GM12878 (cell line): ENCODE measurements at regions not wholly inside any gene's neighbourhood (a gene's known extent, or its start where the extent isn't known, plus 50 kb on each side); places are given as distances from the start of the nearest gene placed in this dataset.

Experiments
- ATAC-seq: fragments of 200-7000 bp; cut with Tn5 transposase; 3 replicates; pipeline ENCODE4 v1.9.1; 2020; ENCODE audit warnings: mild to moderate bottlenecking, moderate library complexity
- BruUV-seq: library from RNA; stranded (reverse); fragments of 400-500 nt; replicated peaks from 2 replicates; lab custom pipeline; 2021; lab: Mats Ljungman, UMichigan
- CTCF ChIA-PET: fragments of 300-600 bp; sonication (Branson Sonifier 250); formaldehyde crosslinking; extraction: SDS; loops from one replicate; lab custom pipeline; 2021; ENCODE audit warnings: inconsistent platforms; lab: Yijun Ruan, JAX
- POLR2A ChIA-PET: fragments of 350-600 bp; formaldehyde crosslinking; extraction: SDS; loops from one replicate; lab custom pipeline; 2021; ENCODE audit warnings: inconsistent platforms; lab: Charles Lee
- RAD21 ChIA-PET: fragments of 300-600 bp; sonication (Branson Sonifier 250); formaldehyde crosslinking; loops from one replicate; lab custom pipeline; 2023; ENCODE audit warnings: antibody characterized with exemption; ENCODE audit not compliant: unreplicated experiment; lab: Charles Lee
- SMC1A ChIA-PET: fragments of 300-600 bp; sonication (Branson Sonifier 250); formaldehyde crosslinking; loops from one replicate; lab custom pipeline; 2023; ENCODE audit not compliant: unreplicated experiment, uncharacterized antibody; lab: Charles Lee
- DNase-seq: peaks from one replicate; pipeline ENCODE4 v3.0.0-alpha.2; 2011; ENCODE audit warnings: low read depth, low spot score
- FAIRE-seq: peaks from 3 replicates; lab custom pipeline; 2011; peaks lifted over from hg19 to GRCh38; lab: Jason Lieb, UNC
- H2AFZ ChIP-seq: 2 replicates; pipeline ENCODE4 v1.6.0; 2011; ENCODE audit warnings: low read depth, low read length, control low read depth; ENCODE audit not compliant: control insufficient read depth
- H3K27ac ChIP-seq: 2 replicates; pipeline ENCODE4 v1.5.1; 2011; ENCODE audit warnings: control low read depth; ENCODE audit not compliant: control insufficient read depth, insufficient read depth
- H3K27me3 ChIP-seq, 2 experiments: replicated peaks in 1 of 2; 2 replicates each; pipeline versions ENCODE4 v1.6.0 to v1.6.1; 2011; ENCODE audit warnings: low read length in 1 of 2; ENCODE audit not compliant: control insufficient read depth in 2 of 2, insufficient read depth in 2 of 2
- H3K36me3 ChIP-seq, 2 experiments: 2 replicates each; pipeline ENCODE4 v1.5.1; 2011; ENCODE audit warnings: low read length in 1 of 2; ENCODE audit not compliant: control insufficient read depth in 2 of 2, insufficient read depth in 2 of 2
- H3K4me1 ChIP-seq: 2 replicates; pipeline ENCODE4 v1.6.1; 2011; ENCODE audit warnings: mild to moderate bottlenecking, low read length, moderate library complexity, mixed read lengths; ENCODE audit not compliant: control insufficient read depth, insufficient read depth
- H3K4me2 ChIP-seq: 2 replicates; pipeline ENCODE4 v1.6.0; 2011; ENCODE audit warnings: control low read depth; ENCODE audit not compliant: control insufficient read depth, insufficient read depth
- H3K4me3 ChIP-seq: fragments of 200-600 bp; sonication (generic); 2 replicates; pipeline ENCODE4 v1.5.1; 2016
- H3K79me2 ChIP-seq: 2 replicates; pipeline ENCODE4 v1.6.0; 2011; ENCODE audit warnings: low read length; ENCODE audit not compliant: control insufficient read depth, insufficient read depth
- H3K9ac ChIP-seq: 2 replicates; pipeline ENCODE4 v1.8.0; 2011; ENCODE audit warnings: low read length, control low read depth, mixed read lengths; ENCODE audit not compliant: control insufficient read depth, insufficient read depth
- H3K9me3 ChIP-seq: replicated peaks from 3 replicates; pipeline ENCODE4 v1.5.1; 2011; ENCODE audit warnings: mild to moderate bottlenecking, low read length; ENCODE audit not compliant: control insufficient read depth, insufficient read depth
- H4K20me1 ChIP-seq: 2 replicates; pipeline ENCODE4 v1.6.0; 2011; ENCODE audit not compliant: control insufficient read depth, insufficient read depth
- HCFC1 ChIP-seq: fragments of 150-350 bp; IDR thresholded peaks from 2 replicates; pipeline ENCODE4 v1.6.1; 2014; ENCODE audit warnings: low read length
- KDM1A ChIP-seq: fragments of 200-600 bp; sonication (generic); IDR thresholded peaks from 2 replicates; pipeline ENCODE4 v1.6.1; 2016; ENCODE audit warnings: borderline replicate concordance
- NR2C1 ChIP-seq: fragments of 450-650 bp; IDR thresholded peaks from 2 replicates; pipeline ENCODE4 v1.6.1; 2017; ENCODE audit warnings: antibody characterized with exemption, mild to moderate bottlenecking, moderate library complexity
- RBBP5 ChIP-seq: fragments of 200-600 bp; sonication (generic); conservative IDR thresholded peaks from 2 replicates; pipeline ENCODE4 v1.6.1; 2016
- RCOR1 ChIP-seq: conservative IDR thresholded peaks from 2 replicates; pipeline ENCODE4 v1.6.1; 2012; ENCODE audit warnings: low read depth, low read length, improper control_type of control experiment
- RELB ChIP-seq: fragments of 450-650 bp; IDR thresholded peaks from 2 replicates; pipeline ENCODE4 v1.6.1; 2017; ENCODE audit warnings: low read depth, mild to moderate bottlenecking, moderate library complexity
- YBX1 ChIP-seq: fragments of 450-650 bp; IDR thresholded peaks from 2 replicates; pipeline ENCODE4 v1.6.1; 2016; ENCODE audit warnings: antibody characterized with exemption
- WGBS: methylation state at CpG from one replicate; pipeline ENCODE4 v1.1.6; 2016; ENCODE audit warnings: low lambda C conversion rate; ENCODE audit not compliant: insufficient replicate concordance, insufficient coverage; ENCODE audit errors: missing lambda C conversion rate; 5-methylcytosine and 5-hydroxymethylcytosine counted together
- in situ Hi-C: fragments of 300-500 bp; cut with MboI; formaldehyde crosslinking; loops from 9 replicates; pipeline ENCODE4 v1.14.3; 2018; ENCODE audit warnings: mixed read lengths
- intact Hi-C: fragments of 100-400 bp; cut with micrococcal nuclease; formaldehyde crosslinking; loops from one replicate; pipeline ENCODE4 v1.14.2; 2022; ENCODE audit not compliant: unreplicated experiment
- TF ChIP-seq, protein P1 (sequence below): IDR thresholded peaks from 2 replicates; pipeline ENCODE4 v1.6.1; 2012; ENCODE audit warnings: low read depth, low read length, improper control_type of control experiment
- TF ChIP-seq, protein P2 (sequence below): fragments of 450-650 bp; IDR thresholded peaks from 2 replicates; pipeline ENCODE4 v1.6.1; 2017; ENCODE audit warnings: borderline replicate concordance

- Histone ChIP-seq H3K4me1 (no peaks in the 10 kb centered on the region), H3K36me3 (no peaks in the 10 kb centered on the region), H3K9me3 (no peaks in the 10 kb centered on the region), H3K9ac (no peak overlapping the region), H3K4me3 (no peak overlapping the region), H3K79me2 (no peaks in the 10 kb centered on the region), H2AFZ (no peak overlapping the region), H3K27me3 (no peaks in the 10 kb centered on the region), H3K4me2 (no peak overlapping the region), H3K27ac (no peak overlapping the region), H4K20me1 (no peaks in the 10 kb centered on the region)
- DNase-seq = no peak
- TF ChIP-seq RBBP5 = no peak
- no peak for TF ChIP-seq YBX1
- TF ChIP-seq, protein P1, sequence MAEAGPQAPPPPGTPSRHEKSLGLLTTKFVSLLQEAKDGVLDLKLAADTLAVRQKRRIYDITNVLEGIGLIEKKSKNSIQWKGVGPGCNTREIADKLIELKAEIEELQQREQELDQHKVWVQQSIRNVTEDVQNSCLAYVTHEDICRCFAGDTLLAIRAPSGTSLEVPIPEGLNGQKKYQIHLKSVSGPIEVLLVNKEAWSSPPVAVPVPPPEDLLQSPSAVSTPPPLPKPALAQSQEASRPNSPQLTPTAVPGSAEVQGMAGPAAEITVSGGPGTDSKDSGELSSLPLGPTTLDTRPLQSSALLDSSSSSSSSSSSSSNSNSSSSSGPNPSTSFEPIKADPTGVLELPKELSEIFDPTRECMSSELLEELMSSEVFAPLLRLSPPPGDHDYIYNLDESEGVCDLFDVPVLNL = no peak
- no peak for TF ChIP-seq RCOR1
- no peak for TF ChIP-seq NR2C1
- TF ChIP-seq, protein P2, sequence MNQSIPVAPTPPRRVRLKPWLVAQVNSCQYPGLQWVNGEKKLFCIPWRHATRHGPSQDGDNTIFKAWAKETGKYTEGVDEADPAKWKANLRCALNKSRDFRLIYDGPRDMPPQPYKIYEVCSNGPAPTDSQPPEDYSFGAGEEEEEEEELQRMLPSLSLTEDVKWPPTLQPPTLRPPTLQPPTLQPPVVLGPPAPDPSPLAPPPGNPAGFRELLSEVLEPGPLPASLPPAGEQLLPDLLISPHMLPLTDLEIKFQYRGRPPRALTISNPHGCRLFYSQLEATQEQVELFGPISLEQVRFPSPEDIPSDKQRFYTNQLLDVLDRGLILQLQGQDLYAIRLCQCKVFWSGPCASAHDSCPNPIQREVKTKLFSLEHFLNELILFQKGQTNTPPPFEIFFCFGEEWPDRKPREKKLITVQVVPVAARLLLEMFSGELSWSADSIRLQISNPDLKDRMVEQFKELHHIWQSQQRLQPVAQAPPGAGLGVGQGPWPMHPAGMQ = no peak
- in situ Hi-C loops (no loop called here), intact Hi-C loops (no loop called here)
- ChIA-PET CTCF (no interaction called here), POLR2A (no interaction called here), SMC1A (no interaction called here), RAD21 (no interaction called here)
- no TSS peak for BruUV-seq
- ATAC-seq = no peak
- WGBS = 0% methylated on average over 2 of the region's 2 CpGs
- no peak for FAIRE-seq
These were observed 1367.0 kb downstream of the PCDH7 start for GRCh38 chr4:32087211-32087610.

GRCh38 chr4:32094987-32095386, 1374.8 kb downstream of the PCDH7 start:
- intact Hi-C loops = no loop called here
- in situ Hi-C loops = no loop called here

More at GRCh38 chr4:32094987-32095386, 1374.8 kb downstream of the PCDH7 start:
- Histone ChIP-seq H3K9me3 (no peaks in the 10 kb centered on the region), H3K27ac (no peak overlapping the region), H3K36me3 (no peaks in the 10 kb centered on the region), H3K4me2 (no peak overlapping the region), H3K79me2 (no peaks in the 10 kb centered on the region), H3K4me1 (no peaks in the 10 kb centered on the region), H3K9ac (no peak overlapping the region), H4K20me1 (no peaks in the 10 kb centered on the region), H2AFZ (no peak overlapping the region), H3K27me3 (no peaks in the 10 kb centered on the region), H3K4me3 (no peak overlapping the region)
- CTCF ChIA-PET = interaction anchor here (0.7 kb wide), 1 partner anchor 752 kb away, joined by 3 read pairs; no protein-coding TSS in a partner anchor
- RAD21 ChIA-PET = no interaction called here
- POLR2A ChIA-PET = no interaction called here
- DNase-seq (no peak), ATAC-seq (no peak), FAIRE-seq (no peak)
- SMC1A ChIA-PET = interaction anchor here (0.6 kb wide), 1 partner anchor 888 kb away, joined by 4 read pairs; no protein-coding TSS in a partner anchor
- 27% methylated on average over 2 of the region's 2 CpGs for WGBS
- BruUV-seq = no TSS peak
- TF ChIP-seq RBBP5 = no peak
- no peak for TF ChIP-seq KDM1A
- TF ChIP-seq RELB = no peak
- TF ChIP-seq HCFC1 = no peak
